Loucy (cell line): ENCODE measurements at regions not wholly inside any gene's neighbourhood (a gene's known extent, or its start where the extent isn't known, plus 50 kb on each side); places are given as distances from the start of the nearest gene placed in this dataset.

ENCODE experiments used
- H2AFZ ChIP-seq: fragments of 200-600 bp; sonication (generic); 2 replicates; pipeline ENCODE4 v1.6.0; 2016; ENCODE audit warnings: antibody characterized with exemption, mild to moderate bottlenecking, low read length, moderate library complexity
- H3F3A ChIP-seq: fragments of 200-600 bp; 2 replicates; pipeline ENCODE4 v1.6.0; 2016; ENCODE audit warnings: antibody characterized with exemption, low read depth, mild to moderate bottlenecking
- H3K27me3 ChIP-seq: fragments of 200-600 bp; sonication (generic); 2 replicates; pipeline ENCODE4 v1.6.1; 2014; ENCODE audit warnings: low read length, mild to moderate bottlenecking; ENCODE audit not compliant: insufficient read depth, poor library complexity, severe bottlenecking
- H3K36me3 ChIP-seq: fragments of 200-600 bp; sonication (generic); 2 replicates; pipeline ENCODE4 v1.6.1; 2016; ENCODE audit warnings: low read length; ENCODE audit not compliant: insufficient read depth
- H3K4me1 ChIP-seq: fragments of 200-600 bp; sonication (generic); 2 replicates; pipeline ENCODE4 v1.5.1; 2014; ENCODE audit warnings: low read length, mild to moderate bottlenecking; ENCODE audit not compliant: insufficient read depth, poor library complexity, severe bottlenecking
- H3K4me2 ChIP-seq: fragments of 200-600 bp; sonication (generic); 2 replicates; pipeline ENCODE4 v1.6.0; 2014; ENCODE audit warnings: antibody characterized with exemption, low read length, low read depth, mild to moderate bottlenecking; ENCODE audit not compliant: poor library complexity, severe bottlenecking
- H3K4me3 ChIP-seq: fragments of 200-600 bp; sonication (generic); 2 replicates; pipeline ENCODE4 v1.5.1; 2014; ENCODE audit warnings: low read length, mild to moderate bottlenecking, mixed read lengths; ENCODE audit not compliant: poor library complexity, severe bottlenecking
- H3K79me2 ChIP-seq: fragments of 200-600 bp; sonication (generic); 2 replicates; pipeline ENCODE4 v1.6.1; 2014; ENCODE audit warnings: low read length; ENCODE audit not compliant: insufficient read depth
- H3K9ac ChIP-seq: fragments of 200-600 bp; sonication (generic); 2 replicates; pipeline ENCODE4 v1.6.0; 2014; ENCODE audit warnings: mild to moderate bottlenecking, low read depth, low read length, moderate library complexity; ENCODE audit not compliant: poor library complexity, severe bottlenecking
- H3K9me2 ChIP-seq: fragments of 200-600 bp; sonication (generic); replicated peaks from 2 replicates; pipeline ENCODE4 v1.6.1; 2016; ENCODE audit warnings: low read depth, low read length, mixed read lengths
- H3K9me3 ChIP-seq: fragments of 200-600 bp; sonication (generic); 2 replicates; pipeline ENCODE4 v1.6.1; 2014; ENCODE audit warnings: mild to moderate bottlenecking, antibody characterized with exemption, low read length, low read depth; ENCODE audit not compliant: insufficient read depth
- H4K20me1 ChIP-seq: fragments of 200-600 bp; sonication (generic); 2 replicates; pipeline ENCODE4 v1.6.0; 2014; ENCODE audit warnings: antibody characterized with exemption, low read length, mild to moderate bottlenecking; ENCODE audit not compliant: insufficient read depth, poor library complexity, severe bottlenecking
- CTCF ChIP-seq: fragments of 200-600 bp; sonication (generic); conservative IDR thresholded peaks from 2 replicates; pipeline ENCODE4 v1.5.1; 2014; ENCODE audit warnings: mild to moderate bottlenecking, antibody characterized with exemption, low read length
- EZH2phosphoT487 ChIP-seq: fragments of 200-600 bp; IDR thresholded peaks from 2 replicates; pipeline ENCODE4 v1.6.1; 2018; ENCODE audit warnings: antibody characterized with exemption, mild to moderate bottlenecking, moderate library complexity, borderline replicate concordance

GRCh38 chr7:159200421-159200820, 55.8 kb upstream of the VIPR2 start:
- Histone ChIP-seq H3K36me3 (no peaks in the 10 kb centered on the region), H3K9me2 (no peaks in the 10 kb centered on the region), H3K27me3 (no peaks in the 10 kb centered on the region), H3K4me2 (no peak overlapping the region), H3K4me1 (peaks cover 31% of the 10 kb centered on the region), H4K20me1 (no peaks in the 10 kb centered on the region), H3K4me3 (no peak overlapping the region), H3K9ac (no peak overlapping the region), H2AFZ (no peak overlapping the region), H3F3A (no peaks in the 10 kb centered on the region), H3K9me3 (peaks cover 2% of the 10 kb centered on the region; the same call in 1 of the 2 replicates), H3K79me2 (no peaks in the 10 kb centered on the region)
- no peak for TF ChIP-seq CTCF
- no peak for TF ChIP-seq EZH2phosphoT487

GRCh38 chr7:159198016-159198724, 53.5 kb upstream of the VIPR2 start:
- Histone ChIP-seq H3F3A (no peaks in the 10 kb centered on the region), H3K9me3 (no peaks in the 10 kb centered on the region), H3K9me2 (no peaks in the 10 kb centered on the region), H3K4me1 (peaks cover 31% of the 10 kb centered on the region), H3K79me2 (no peaks in the 10 kb centered on the region), H3K27me3 (no peaks in the 10 kb centered on the region), H3K9ac (peak overlapping the region; percentile 43), H3K36me3 (no peaks in the 10 kb centered on the region), H3K4me2 (peak overlapping the region; percentile 59), H3K4me3 (peak overlapping the region; percentile 45), H2AFZ (peak overlapping the region; percentile 64; the same call in 1 of the 2 replicates), H4K20me1 (no peaks in the 10 kb centered on the region)
- TF ChIP-seq CTCF (no peak), EZH2phosphoT487 (no peak)

GRCh38 chr7:159197066-159197975, 52.7 kb upstream of the VIPR2 start:
- Histone ChIP-seq H3K4me2 (peak overlapping the region; percentile 59), H3K36me3 (no peaks in the 10 kb centered on the region), H3K9me2 (no peaks in the 10 kb centered on the region), H2AFZ (peak overlapping the region; percentile 64), H3K9me3 (no peaks in the 10 kb centered on the region; the same call in 1 of the 2 replicates), H3K4me3 (peak overlapping the region; percentile 45), H3F3A (no peaks in the 10 kb centered on the region), H3K27me3 (no peaks in the 10 kb centered on the region), H3K9ac (peak overlapping the region; percentile 43), H3K79me2 (no peaks in the 10 kb centered on the region), H3K4me1 (peaks cover 31% of the 10 kb centered on the region), H4K20me1 (no peaks in the 10 kb centered on the region)
- TF ChIP-seq CTCF = no peak
- TF ChIP-seq EZH2phosphoT487 = no peak
